ENCODE measurements at regions not wholly inside any gene's neighbourhood (a gene's known extent, or its start where the extent isn't known, plus 50 kb on each side); places are given as distances from the start of the nearest gene placed in this dataset.

GRCh38 chr7:16070806-16071205, 350.5 kb downstream of the CRPPA start:
- TF ChIP-seq POLR2A (IDR thresholded peaks at IDR 0.05) (no peak), CTCF (IDR thresholded peaks at IDR 0.05) (no peak)

Data from thyroid gland (tissue), 4 donors.